IMR-90 (cell line): ENCODE measurements at regions not wholly inside any gene's neighbourhood (a gene's known extent, or its start where the extent isn't known, plus 50 kb on each side); places are given as distances from the start of the nearest gene placed in this dataset.

Experiments
- ATAC-seq: fragments of 200-7000 bp; cut with Tn5 transposase; 2 replicates; pipeline ENCODE4 v1.9.1; 2020; ENCODE audit warnings: low read depth, mild to moderate bottlenecking, moderate library complexity
- BruUV-seq: library from RNA; stranded (reverse); fragments of 400-500 nt; replicated peaks from 2 replicates; lab custom pipeline; 2021; lab: Mats Ljungman, UMichigan
- CTCF ChIA-PET: fragments of 300-600 bp; formaldehyde crosslinking; extraction: SDS; loops from one replicate; lab custom pipeline; 2021; ENCODE audit warnings: antibody characterized with exemption; lab: Yijun Ruan, JAX
- POLR2A ChIA-PET: fragments of 300-600 bp; sonication (Branson Sonifier 250); formaldehyde crosslinking; loops from one replicate; lab custom pipeline; 2022; ENCODE audit warnings: antibody characterized with exemption; ENCODE audit not compliant: unreplicated experiment; lab: Charles Lee
- DNase-seq: peaks from one replicate; pipeline ENCODE4 v3.0.0; 2013
- H2AFZ ChIP-seq: replicated peaks from 2 replicates; pipeline ENCODE3; 2013; ENCODE audit warnings: low read length, mild to moderate bottlenecking; ENCODE audit not compliant: poor library complexity
- H2AK5ac ChIP-seq: 2 replicates; pipeline ENCODE4 v1.6.1; 2013; ENCODE audit warnings: low read depth, low read length, inconsistent platforms
- H2AK9ac ChIP-seq: replicated peaks from 2 replicates; pipeline ENCODE3; 2013; ENCODE audit warnings: mild to moderate bottlenecking, low read depth, low read length, moderate library complexity; ENCODE audit not compliant: poor library complexity
- H2BK120ac ChIP-seq: 2 replicates; pipeline ENCODE4 v1.6.1; 2013; ENCODE audit warnings: low read depth, low read length, inconsistent platforms
- H2BK15ac ChIP-seq: 3 replicates; pipeline ENCODE4 v1.6.1; 2013; ENCODE audit warnings: low read depth, low read length, inconsistent platforms
- H2BK20ac ChIP-seq: 2 replicates; pipeline ENCODE4 v1.6.1; 2013; ENCODE audit warnings: low read depth, mild to moderate bottlenecking, inconsistent platforms, low read length, moderate library complexity
- H2BK5ac ChIP-seq: 2 replicates; pipeline ENCODE4 v1.6.1; 2013; ENCODE audit warnings: mild to moderate bottlenecking, low read depth, low read length, inconsistent platforms; ENCODE audit not compliant: poor library complexity, severe bottlenecking
- H3K14ac ChIP-seq: replicated peaks from 2 replicates; pipeline ENCODE4 v1.6.1; 2013; ENCODE audit warnings: low read depth, low read length, inconsistent platforms
- H3K18ac ChIP-seq: 2 replicates; pipeline ENCODE4 v1.6.1; 2013; ENCODE audit warnings: low read depth, low read length, control low read depth
- H3K23ac ChIP-seq: 2 replicates; pipeline ENCODE4 v1.6.1; 2013; ENCODE audit warnings: low read depth, low read length, inconsistent platforms
- H3K27ac ChIP-seq: 2 replicates; pipeline ENCODE4 v1.5.1; 2013; ENCODE audit warnings: mild to moderate bottlenecking, control low read depth, low read length; ENCODE audit not compliant: insufficient read depth
- H3K27me3 ChIP-seq: 2 replicates; pipeline ENCODE4 v1.6.1; 2013; ENCODE audit warnings: low read length; ENCODE audit not compliant: control insufficient read depth, insufficient read depth
- H3K36me3 ChIP-seq: 2 replicates; pipeline ENCODE4 v1.6.1; 2013; ENCODE audit warnings: low read length, mixed read lengths; ENCODE audit not compliant: control insufficient read depth, insufficient read depth
- H3K4ac ChIP-seq: 2 replicates; pipeline ENCODE4 v1.6.1; 2013; ENCODE audit warnings: low read depth, low read length, inconsistent platforms
- H3K4me1 ChIP-seq: 2 replicates; pipeline ENCODE4 v1.6.1; 2013; ENCODE audit warnings: low read length, mixed read lengths; ENCODE audit not compliant: control insufficient read depth, insufficient read depth
- H3K4me2 ChIP-seq: 2 replicates; pipeline ENCODE4 v1.6.1; 2013; ENCODE audit warnings: low read depth, mild to moderate bottlenecking, control low read depth, low read length, moderate library complexity
- H3K4me3 ChIP-seq: 2 replicates; pipeline ENCODE4 v1.5.1; 2013; ENCODE audit warnings: low read depth, mild to moderate bottlenecking, control low read depth, low read length, moderate library complexity; ENCODE audit not compliant: insufficient read depth
- H3K56ac ChIP-seq: 2 replicates; pipeline ENCODE4 v1.6.1; 2013; ENCODE audit warnings: low read length, inconsistent platforms; ENCODE audit not compliant: insufficient read depth; ENCODE audit errors: extremely low read depth
- H3K79me1 ChIP-seq, 2 experiments: 2 replicates each; pipeline ENCODE4 v1.6.1; 2013; ENCODE audit warnings: low read length in 2 of 2, inconsistent platforms in 1 of 2, low read depth in 1 of 2
- H3K9ac ChIP-seq: 2 replicates; pipeline ENCODE4 v1.6.1; 2013; ENCODE audit warnings: low read depth, low read length, control low read depth
- H3K9me1 ChIP-seq: 2 replicates; pipeline ENCODE4 v1.6.1; 2013; ENCODE audit warnings: low read length, inconsistent platforms; ENCODE audit not compliant: insufficient read depth
- H3K9me3 ChIP-seq: 2 replicates; pipeline ENCODE4 v1.6.1; 2013; ENCODE audit warnings: low read length; ENCODE audit not compliant: control insufficient read depth, insufficient read depth
- H4K20me1 ChIP-seq: 2 replicates; pipeline ENCODE4 v1.6.1; 2013; ENCODE audit warnings: low read length, inconsistent platforms; ENCODE audit not compliant: insufficient read depth
- H4K5ac ChIP-seq: 2 replicates; pipeline ENCODE4 v1.6.1; 2013; ENCODE audit warnings: mild to moderate bottlenecking, low read depth, low read length, control low read depth
- H4K8ac ChIP-seq, 2 experiments: 2 replicates each; pipeline ENCODE4 v1.6.1; 2013; ENCODE audit warnings: low read depth in 2 of 2, low read length in 2 of 2, control low read depth in 1 of 2, inconsistent platforms in 1 of 2
- H4K91ac ChIP-seq: 2 replicates; pipeline ENCODE4 v1.6.1; 2013; ENCODE audit warnings: low read depth, low read length, inconsistent platforms; ENCODE audit not compliant: insufficient read depth
- CEBPB ChIP-seq: IDR thresholded peaks from 2 replicates; pipeline ENCODE4 v1.6.1; 2012; ENCODE audit warnings: low read depth, low read length, improper control_type of control experiment
- WGBS, 2 experiments: methylation state at CpG; one replicate each; pipeline versions ENCODE4 v1.1.5 to v1.1.7; 2013; ENCODE audit warnings: missing lambda C conversion rate in 2 of 2; ENCODE audit not compliant: insufficient read length in 1 of 2; ENCODE audit errors: extremely low coverage in 2 of 2; 5-methylcytosine and 5-hydroxymethylcytosine counted together
- dilution Hi-C: fragments of 300-500 bp; cut with HindIII; formaldehyde crosslinking; loops from one replicate; pipeline ENCODE4 v1.14.3; 2018; ENCODE audit warnings: low sequenced_read_pairs; ENCODE audit not compliant: unreplicated experiment
- in situ Hi-C: fragments of 300-500 bp; cut with MboI; formaldehyde crosslinking; loops from 3 replicates; pipeline ENCODE4 v1.14.3; 2019; ENCODE audit warnings: low sequenced_read_pairs, inconsistent platforms, mixed read lengths
- intact Hi-C: fragments of 100-400 bp; cut with micrococcal nuclease; formaldehyde crosslinking; loops from 2 replicates; pipeline ENCODE4 v1.10.0; 2022
- TF ChIP-seq, protein P1 (sequence below): fragments of 150-350 bp; IDR thresholded peaks from 2 replicates; pipeline ENCODE4 v1.6.1; 2016; ENCODE audit warnings: low read depth, mild to moderate bottlenecking, low read length, moderate library complexity, borderline replicate concordance
- TF ChIP-seq, protein P2 (sequence below): conservative IDR thresholded peaks from 2 replicates; pipeline ENCODE4 v1.5.1; 2012; ENCODE audit warnings: mild to moderate bottlenecking, low read depth, low read length, improper control_type of control experiment

DNA sequence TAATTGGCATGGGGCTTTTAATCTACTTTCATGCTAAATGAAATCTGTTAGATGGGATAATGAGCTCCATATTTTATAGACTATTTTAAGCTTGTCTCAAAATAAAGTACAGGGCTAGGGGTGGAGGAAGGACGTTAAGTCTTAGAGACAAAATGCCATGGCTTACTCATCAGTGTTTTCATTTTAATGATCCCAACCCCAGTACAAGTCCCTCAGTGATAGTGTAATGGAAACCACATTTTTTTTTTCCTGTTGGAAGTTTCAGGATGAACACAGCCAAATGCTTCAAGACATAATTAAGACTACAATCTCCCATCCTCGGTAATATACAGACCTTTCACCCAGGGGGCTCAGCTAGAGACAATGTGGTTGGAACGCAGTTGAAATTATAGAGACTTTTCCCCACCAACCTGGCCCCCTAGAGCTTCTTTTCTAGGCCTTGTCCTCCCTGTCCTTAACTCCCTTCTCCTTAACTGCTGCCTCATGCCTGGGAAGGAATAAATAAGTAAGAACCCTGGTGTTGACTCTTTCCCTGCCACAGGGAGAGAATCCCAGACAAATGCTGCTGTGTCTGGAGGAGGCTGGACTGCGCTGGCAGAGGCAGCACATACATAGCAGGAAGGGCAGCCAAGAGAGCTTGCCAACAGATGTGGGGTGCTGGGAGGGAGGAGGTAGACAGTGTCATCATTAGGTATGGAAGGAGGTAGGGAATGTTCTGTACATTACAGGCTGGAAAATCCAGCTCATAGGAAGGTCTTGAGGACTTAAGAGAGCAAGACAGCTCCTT is 115.4 kb upstream of the ROPN1 start (continued):
- TF ChIP-seq CEBPB, result no peak

DNA sequence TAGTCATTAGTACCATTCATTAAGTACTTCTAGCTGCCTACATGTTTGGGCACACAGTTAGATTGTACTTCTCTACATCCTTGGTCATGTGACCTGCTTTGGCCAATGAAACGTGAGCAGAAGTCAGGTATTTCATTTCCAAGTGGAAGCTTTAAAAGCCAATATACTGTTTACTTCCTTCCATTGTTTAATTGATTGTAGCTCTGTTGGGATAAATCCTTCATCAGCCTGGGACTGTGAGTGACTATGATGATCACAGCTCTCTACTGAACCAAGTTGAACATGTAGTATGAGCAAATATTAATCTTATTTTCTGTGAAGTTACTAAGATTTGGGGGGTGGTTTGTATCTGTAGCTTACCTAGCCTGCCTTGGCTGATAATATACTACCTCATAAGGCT is 116.5 kb upstream of the ROPN1 start:
- no peak overlapping the region for H2BK120ac ChIP-seq
- H3K27ac ChIP-seq, result no peak overlapping the region
- no peaks in the 10 kb centered on the region for H4K20me1 ChIP-seq
- H4K5ac ChIP-seq, result no peak overlapping the region
- in situ Hi-C loops (no loop called here), dilution Hi-C loops (no loop called here), intact Hi-C loops (no loop called here)
- ATAC-seq (no peak), DNase-seq (no peak)
- H2BK5ac ChIP-seq, result no peak overlapping the region
- ChIA-PET CTCF (no interaction called here), POLR2A (no interaction called here)
- no peak overlapping the region for H3K9ac ChIP-seq
- no peaks in the 10 kb centered on the region for H3K9me1 ChIP-seq
- no peaks in the 10 kb centered on the region for H3K79me1 ChIP-seq
- no CpG with 5 or more reads among the region's 1 CpG for WGBS, 2 experiments
- no peaks in the 10 kb centered on the region; the same call in 1 of the 2 replicates for H3K27me3 ChIP-seq
- no peak overlapping the region for H2AK5ac ChIP-seq
- no peak overlapping the region for H3K4me2 ChIP-seq
- BruUV-seq, result no TSS peak
- H3K4ac ChIP-seq, result no peak overlapping the region
- H3K9me3 ChIP-seq, result no peaks in the 10 kb centered on the region
- H4K8ac ChIP-seq, result no peak overlapping the region
- no peak overlapping the region for H4K91ac ChIP-seq
- no peak overlapping the region for H3K23ac ChIP-seq
- no peak overlapping the region for H2BK15ac ChIP-seq
- peaks cover 3% of the 10 kb centered on the region; the same call in 1 of the 2 replicates for H3K4me1 ChIP-seq
- H2AK9ac ChIP-seq, result no peak overlapping the region
- H3K56ac ChIP-seq, result no peak overlapping the region
- no peak overlapping the region for H2BK20ac ChIP-seq
- TF ChIP-seq, protein P1, sequence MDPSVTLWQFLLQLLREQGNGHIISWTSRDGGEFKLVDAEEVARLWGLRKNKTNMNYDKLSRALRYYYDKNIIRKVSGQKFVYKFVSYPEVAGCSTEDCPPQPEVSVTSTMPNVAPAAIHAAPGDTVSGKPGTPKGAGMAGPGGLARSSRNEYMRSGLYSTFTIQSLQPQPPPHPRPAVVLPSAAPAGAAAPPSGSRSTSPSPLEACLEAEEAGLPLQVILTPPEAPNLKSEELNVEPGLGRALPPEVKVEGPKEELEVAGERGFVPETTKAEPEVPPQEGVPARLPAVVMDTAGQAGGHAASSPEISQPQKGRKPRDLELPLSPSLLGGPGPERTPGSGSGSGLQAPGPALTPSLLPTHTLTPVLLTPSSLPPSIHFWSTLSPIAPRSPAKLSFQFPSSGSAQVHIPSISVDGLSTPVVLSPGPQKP, result no peak
- TF ChIP-seq, protein P2, sequence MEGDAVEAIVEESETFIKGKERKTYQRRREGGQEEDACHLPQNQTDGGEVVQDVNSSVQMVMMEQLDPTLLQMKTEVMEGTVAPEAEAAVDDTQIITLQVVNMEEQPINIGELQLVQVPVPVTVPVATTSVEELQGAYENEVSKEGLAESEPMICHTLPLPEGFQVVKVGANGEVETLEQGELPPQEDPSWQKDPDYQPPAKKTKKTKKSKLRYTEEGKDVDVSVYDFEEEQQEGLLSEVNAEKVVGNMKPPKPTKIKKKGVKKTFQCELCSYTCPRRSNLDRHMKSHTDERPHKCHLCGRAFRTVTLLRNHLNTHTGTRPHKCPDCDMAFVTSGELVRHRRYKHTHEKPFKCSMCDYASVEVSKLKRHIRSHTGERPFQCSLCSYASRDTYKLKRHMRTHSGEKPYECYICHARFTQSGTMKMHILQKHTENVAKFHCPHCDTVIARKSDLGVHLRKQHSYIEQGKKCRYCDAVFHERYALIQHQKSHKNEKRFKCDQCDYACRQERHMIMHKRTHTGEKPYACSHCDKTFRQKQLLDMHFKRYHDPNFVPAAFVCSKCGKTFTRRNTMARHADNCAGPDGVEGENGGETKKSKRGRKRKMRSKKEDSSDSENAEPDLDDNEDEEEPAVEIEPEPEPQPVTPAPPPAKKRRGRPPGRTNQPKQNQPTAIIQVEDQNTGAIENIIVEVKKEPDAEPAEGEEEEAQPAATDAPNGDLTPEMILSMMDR, result no peak
- no peak overlapping the region for H3K18ac ChIP-seq
- no peak overlapping the region for H2AFZ ChIP-seq
- H3K4me3 ChIP-seq, result no peak overlapping the region
- no peaks in the 10 kb centered on the region for H3K36me3 ChIP-seq
- H3K14ac ChIP-seq, result no peak overlapping the region
